Large intestine (tissue), 3 donors: ENCODE measurements at regions not wholly inside any gene's neighbourhood (a gene's known extent, or its start where the extent isn't known, plus 50 kb on each side); places are given as distances from the start of the nearest gene placed in this dataset.

Experiments
- DNase-seq, 2 donors: peaks; one replicate each; pipeline versions ENCODE4 v3.0.0 to v3.0.0-alpha.2; 2013
- H3K27ac ChIP-seq: one replicate; pipeline ENCODE4 v1.5.1; 2013; ENCODE audit warnings: low read length
- H3K27me3 ChIP-seq: 2 replicates; pipeline ENCODE4 v1.6.1; 2013; ENCODE audit warnings: low read length; ENCODE audit not compliant: control insufficient read depth, insufficient read depth
- H3K36me3 ChIP-seq: 2 replicates; pipeline ENCODE4 v1.6.1; 2013; ENCODE audit warnings: low read length; ENCODE audit not compliant: control insufficient read depth, insufficient read depth
- H3K4me1 ChIP-seq: one replicate; pipeline ENCODE4 v1.6.1; 2013; ENCODE audit warnings: low read length; ENCODE audit not compliant: control insufficient read depth, insufficient read depth
- H3K4me3 ChIP-seq: one replicate; pipeline ENCODE4 v1.5.1; 2013; ENCODE audit warnings: low read length
- H3K9me3 ChIP-seq: one replicate; pipeline ENCODE4 v1.6.1; 2013; ENCODE audit warnings: mild to moderate bottlenecking, low read depth, low read length, moderate library complexity; ENCODE audit not compliant: control insufficient read depth
- WGBS: methylation state at CpG from one replicate; pipeline ENCODE4 v1.1.5; 2013; ENCODE audit warnings: low lambda C conversion rate; ENCODE audit not compliant: insufficient coverage; 5-methylcytosine and 5-hydroxymethylcytosine counted together

GRCh38 chr13:103156346-103156998 is 90.3 kb upstream of the SLC10A2 start:
- Histone ChIP-seq H3K27me3 (no peaks in the 10 kb centered on the region), H3K36me3 (no peaks in the 10 kb centered on the region), H3K4me3 (no peak overlapping the region), H3K9me3 (no peaks in the 10 kb centered on the region), H3K27ac (no peak overlapping the region), H3K4me1 (no peaks in the 10 kb centered on the region)
- no peak for DNase-seq
- no CpG with 5 or more reads among the region's 6 CpGs for WGBS

GRCh38 chr13:103153466-103153865 is 87.2 kb upstream of the SLC10A2 start:
- H3K4me3 ChIP-seq: no peak overlapping the region
- no peak overlapping the region for H3K27ac ChIP-seq
- H3K9me3 ChIP-seq: no peaks in the 10 kb centered on the region
- H3K27me3 ChIP-seq: no peaks in the 10 kb centered on the region
- 100% methylated on average over 1 of the region's 2 CpGs for WGBS
- H3K4me1 ChIP-seq: no peaks in the 10 kb centered on the region
- no peaks in the 10 kb centered on the region for H3K36me3 ChIP-seq
- no peak for DNase-seq

- Histone ChIP-seq H3K9me3 (no peaks in the 10 kb centered on the region), H3K36me3 (no peaks in the 10 kb centered on the region), H3K27me3 (no peaks in the 10 kb centered on the region), H3K4me1 (no peaks in the 10 kb centered on the region), H3K4me3 (no peak overlapping the region), H3K27ac (peak overlapping the region; percentile 41)
- WGBS: no CpG with 5 or more reads among the region's 9 CpGs
- peak; percentile 11 to 72 for DNase-seq
Measured at GRCh38 chr13:103147961-103148360, 81.7 kb upstream of the SLC10A2 start.

GRCh38 chr13:103145442-103145841 is 79.2 kb upstream of the SLC10A2 start:
- H3K9me3 ChIP-seq: no peaks in the 10 kb centered on the region
- no CpG with 5 or more reads among the region's 1 CpG for WGBS
- peaks cover 15% of the 10 kb centered on the region for H3K4me1 ChIP-seq
- peak; percentile 12 to 40 for DNase-seq
- H3K36me3 ChIP-seq: no peaks in the 10 kb centered on the region
- no peak overlapping the region for H3K27ac ChIP-seq
- H3K4me3 ChIP-seq: no peak overlapping the region
- no peaks in the 10 kb centered on the region for H3K27me3 ChIP-seq

- DNase-seq: no peak
- no peaks in the 10 kb centered on the region for H3K36me3 ChIP-seq
- no peak overlapping the region for H3K4me3 ChIP-seq
- no peaks in the 10 kb centered on the region for H3K27me3 ChIP-seq
- peaks cover 15% of the 10 kb centered on the region for H3K4me1 ChIP-seq
- no peak overlapping the region for H3K27ac ChIP-seq
- no peaks in the 10 kb centered on the region for H3K9me3 ChIP-seq
Measured at GRCh38 chr13:103143432-103143831, 77.2 kb upstream of the SLC10A2 start.

GRCh38 chr13:103142151-103142550 is 75.9 kb upstream of the SLC10A2 start:
- H3K27ac ChIP-seq: peak overlapping the region; percentile 52
- no peak overlapping the region for H3K4me3 ChIP-seq
- H3K27me3 ChIP-seq: no peaks in the 10 kb centered on the region
- H3K4me1 ChIP-seq: peaks cover 15% of the 10 kb centered on the region
- peak; percentile 67 to 85 for DNase-seq
- H3K9me3 ChIP-seq: no peaks in the 10 kb centered on the region
- no CpG with 5 or more reads among the region's 2 CpGs for WGBS
- H3K36me3 ChIP-seq: no peaks in the 10 kb centered on the region

GRCh38 chr13:103140001-103140671 is 73.9 kb upstream of the SLC10A2 start:
- DNase-seq: peak; percentile 16 to 38
- H3K4me1 ChIP-seq: peaks cover 15% of the 10 kb centered on the region
- WGBS: 80% methylated on average over 2 of the region's 5 CpGs
- no peaks in the 10 kb centered on the region for H3K36me3 ChIP-seq
- H3K27ac ChIP-seq: no peak overlapping the region
- H3K9me3 ChIP-seq: no peaks in the 10 kb centered on the region
- H3K27me3 ChIP-seq: no peaks in the 10 kb centered on the region
- no peak overlapping the region for H3K4me3 ChIP-seq

- Histone ChIP-seq H3K27me3 (no peaks in the 10 kb centered on the region), H3K27ac (no peak overlapping the region), H3K36me3 (no peaks in the 10 kb centered on the region), H3K4me3 (no peak overlapping the region), H3K4me1 (peaks cover 14% of the 10 kb centered on the region), H3K9me3 (no peaks in the 10 kb centered on the region)
- WGBS: no CpG with 5 or more reads among the region's 2 CpGs
- DNase-seq: no peak
Measured at GRCh38 chr13:103134271-103134670, 68.1 kb upstream of the SLC10A2 start.

GRCh38 chr13:103133556-103133955 is 67.3 kb upstream of the SLC10A2 start:
- no peaks in the 10 kb centered on the region for H3K27me3 ChIP-seq
- no peaks in the 10 kb centered on the region for H3K9me3 ChIP-seq
- H3K36me3 ChIP-seq: no peaks in the 10 kb centered on the region
- peaks cover 15% of the 10 kb centered on the region for H3K4me1 ChIP-seq
- no CpG with 5 or more reads among the region's 4 CpGs for WGBS
- no peak for DNase-seq
- no peak overlapping the region for H3K27ac ChIP-seq
- H3K4me3 ChIP-seq: no peak overlapping the region

GRCh38 chr13:103130681-103131210 is 64.5 kb upstream of the SLC10A2 start:
- Histone ChIP-seq H3K4me3 (no peak overlapping the region), H3K27me3 (no peaks in the 10 kb centered on the region), H3K36me3 (no peaks in the 10 kb centered on the region), H3K4me1 (peaks cover 15% of the 10 kb centered on the region), H3K9me3 (no peaks in the 10 kb centered on the region), H3K27ac (peak overlapping the region; percentile 83)
- WGBS: 17% methylated on average over 1 of the region's 3 CpGs
- peak; percentile 42 to 88 for DNase-seq
